GM23338 (cell line): ENCODE measurements at regions not wholly inside any gene's neighbourhood (a gene's known extent, or its start where the extent isn't known, plus 50 kb on each side); places are given as distances from the start of the nearest gene placed in this dataset.

Source experiments
- ATAC-seq: fragments of 200-7000 bp; cut with Tn5 transposase; 3 replicates; pipeline ENCODE4 v1.9.1; 2020
- DNase-seq: peaks from one replicate; pipeline ENCODE4 v3.0.0-alpha.2; 2015; ENCODE audit warnings: low spot score
- H2AFZ ChIP-seq: fragments of 200-600 bp; sonication (generic); 2 replicates; pipeline ENCODE4 v1.8.0; 2016; ENCODE audit warnings: antibody characterized with exemption, mild to moderate bottlenecking, moderate library complexity
- H3F3A ChIP-seq: fragments of 200-600 bp; sonication (generic); replicated peaks from 2 replicates; pipeline ENCODE4 v1.8.0; 2017; ENCODE audit warnings: antibody characterized with exemption, mixed run types, low read depth
- H3K27ac ChIP-seq: fragments of 200-600 bp; sonication (generic); 2 replicates; pipeline ENCODE4 v1.6.1; 2016; ENCODE audit warnings: low read depth
- H3K27me3 ChIP-seq: fragments of 200-600 bp; sonication (generic); 2 replicates; pipeline ENCODE4 v1.8.0; 2016; ENCODE audit warnings: mild to moderate bottlenecking, mixed run types, moderate library complexity; ENCODE audit not compliant: insufficient read depth
- H3K36me3 ChIP-seq: fragments of 200-600 bp; sonication (generic); 2 replicates; pipeline ENCODE4 v1.8.0; 2016; ENCODE audit warnings: mild to moderate bottlenecking; ENCODE audit not compliant: insufficient read depth
- H3K4me1 ChIP-seq: fragments of 200-600 bp; sonication (generic); 2 replicates; pipeline ENCODE4 v1.8.0; 2016; ENCODE audit warnings: mild to moderate bottlenecking, moderate library complexity; ENCODE audit not compliant: insufficient read depth
- H3K4me2 ChIP-seq: fragments of 200-600 bp; sonication (generic); 2 replicates; pipeline ENCODE4 v1.7.1; 2017; ENCODE audit warnings: mixed run types
- H3K4me3 ChIP-seq: fragments of 200-600 bp; sonication (generic); 2 replicates; pipeline ENCODE4 v1.6.1; 2016; ENCODE audit warnings: mixed run types
- H3K79me2 ChIP-seq: fragments of 200-600 bp; sonication (generic); replicated peaks from 2 replicates; pipeline ENCODE4 v1.8.0; 2017; ENCODE audit warnings: mild to moderate bottlenecking; ENCODE audit not compliant: insufficient read depth
- H3K9me2 ChIP-seq: fragments of 200-600 bp; sonication (generic); 2 replicates; pipeline ENCODE4 v1.8.0; 2017; ENCODE audit not compliant: insufficient read depth
- H4K20me1 ChIP-seq: fragments of 200-600 bp; sonication (generic); replicated peaks from 2 replicates; pipeline ENCODE4 v1.8.0; 2017; ENCODE audit warnings: mild to moderate bottlenecking; ENCODE audit not compliant: insufficient read depth
- H3K27ac Mint-ChIP-seq: 2 replicates; pipeline ENCODE4 v1.8.0; 2020; ENCODE audit warnings: inconsistent platforms, mild to moderate bottlenecking, moderate library complexity, mixed read lengths
- H3K27me3 Mint-ChIP-seq: 3 replicates; pipeline ENCODE4 v1.8.0; 2022; ENCODE audit warnings: low read depth, mild to moderate bottlenecking, moderate library complexity, mixed read lengths, inconsistent platforms; ENCODE audit not compliant: insufficient read depth, poor library complexity
- H3K36me3 Mint-ChIP-seq: 3 replicates; pipeline ENCODE4 v1.8.0; 2021; ENCODE audit warnings: low read depth, mild to moderate bottlenecking, inconsistent platforms, moderate library complexity, mixed read lengths
- H3K4me1 Mint-ChIP-seq: 3 replicates; pipeline ENCODE4 v1.8.0; 2020; ENCODE audit warnings: mild to moderate bottlenecking, inconsistent platforms, mixed read lengths
- H3K4me3 Mint-ChIP-seq: 3 replicates; pipeline ENCODE4 v1.8.0; 2021; ENCODE audit warnings: moderate library complexity, mild to moderate bottlenecking, inconsistent platforms, mixed read lengths
- H3K9me3 Mint-ChIP-seq: 3 replicates; pipeline ENCODE4 v1.8.0; 2020; ENCODE audit warnings: moderate library complexity, mild to moderate bottlenecking, inconsistent platforms, mixed read lengths
- CTCF ChIP-seq, 2 experiments: fragments of 200-600 bp in 1 of 2; sonication (generic) in 1 of 2; conservative IDR thresholded peaks; 2 replicates each; pipeline versions ENCODE4 v1.5.1 to v1.6.1; 2016 to 2017; ENCODE audit warnings: antibody characterized with exemption in 2 of 2, low read depth in 2 of 2, mild to moderate bottlenecking in 2 of 2, moderate library complexity in 1 of 2
- EZH2 ChIP-seq: fragments of 200-600 bp; sonication (generic); IDR thresholded peaks from one replicate; pipeline ENCODE4 v1.8.0; 2017; ENCODE audit warnings: antibody characterized with exemption, mild to moderate bottlenecking, low read depth; ENCODE audit not compliant: unreplicated experiment
- EZH2phosphoT487 ChIP-seq: fragments of 200-600 bp; sonication (generic); IDR thresholded peaks from one replicate; pipeline ENCODE4 v1.8.1; 2018; ENCODE audit warnings: antibody characterized with exemption; ENCODE audit not compliant: unreplicated experiment
- JUNB ChIP-seq: IDR thresholded peaks from one replicate; pipeline ENCODE4 v1.6.1; 2016; ENCODE audit warnings: antibody characterized with exemption; ENCODE audit not compliant: unreplicated experiment
- NANOG ChIP-seq: IDR thresholded peaks from 2 replicates; pipeline ENCODE4 v1.6.1; 2016; ENCODE audit warnings: antibody characterized with exemption, borderline replicate concordance
- STAT1 ChIP-seq: IDR thresholded peaks from one replicate; pipeline ENCODE4 v1.6.1; 2016; ENCODE audit warnings: antibody characterized with exemption; ENCODE audit not compliant: unreplicated experiment
- ZNF114 ChIP-seq: fragments of 250-450 bp; sonication (Bioruptor Pico); IDR thresholded peaks from 2 replicates; pipeline ENCODE4 v1.5.0; 2020; ENCODE audit warnings: mild to moderate bottlenecking, moderate library complexity
- ZNF462 ChIP-seq: fragments of 250-450 bp; sonication (Bioruptor Pico); IDR thresholded peaks from 2 replicates; pipeline ENCODE4 v1.5.0; 2020; ENCODE audit warnings: mild to moderate bottlenecking, moderate library complexity

GRCh38 chr1:4161366-4162006, 261.4 kb upstream of the C1orf174 start:
- H3F3A ChIP-seq, result no peaks in the 10 kb centered on the region
- TF ChIP-seq ZNF462 (CRISPR knock-in tag) (no peak), CTCF (conservative IDR thresholded peaks at IDR 0.05; ENCODE audit: low read depth in 2 of 2) (no peak), ZNF114 (CRISPR knock-in tag) (no peak)
- no peaks in the 10 kb centered on the region for H4K20me1 ChIP-seq
- H3K9me2 ChIP-seq, result no peaks in the 10 kb centered on the region
- H3K27me3 ChIP-seq, result no peaks in the 10 kb centered on the region
- peaks cover 6% of the 10 kb centered on the region; the same call in 1 of the 2 replicates for H3K36me3 ChIP-seq
- no peaks in the 10 kb centered on the region for H3K4me1 Mint-ChIP-seq
- no peak overlapping the region for H3K27ac Mint-ChIP-seq
- no peak overlapping the region for H3K27ac ChIP-seq
- H3K4me3 Mint-ChIP-seq, result no peak overlapping the region
- H3K4me2 ChIP-seq, result no peak overlapping the region
- peaks cover 93% of the 10 kb centered on the region for H3K9me3 Mint-ChIP-seq
- H3K36me3 Mint-ChIP-seq, result peaks cover 48% of the 10 kb centered on the region
- no peaks in the 10 kb centered on the region for H3K4me1 ChIP-seq
- no peak for ATAC-seq
- DNase-seq, result no peak
- H3K79me2 ChIP-seq, result no peaks in the 10 kb centered on the region
- no peak overlapping the region for H3K4me3 ChIP-seq
- H2AFZ ChIP-seq, result no peak overlapping the region
- H3K27me3 Mint-ChIP-seq, result peaks cover 5% of the 10 kb centered on the region

DNA sequence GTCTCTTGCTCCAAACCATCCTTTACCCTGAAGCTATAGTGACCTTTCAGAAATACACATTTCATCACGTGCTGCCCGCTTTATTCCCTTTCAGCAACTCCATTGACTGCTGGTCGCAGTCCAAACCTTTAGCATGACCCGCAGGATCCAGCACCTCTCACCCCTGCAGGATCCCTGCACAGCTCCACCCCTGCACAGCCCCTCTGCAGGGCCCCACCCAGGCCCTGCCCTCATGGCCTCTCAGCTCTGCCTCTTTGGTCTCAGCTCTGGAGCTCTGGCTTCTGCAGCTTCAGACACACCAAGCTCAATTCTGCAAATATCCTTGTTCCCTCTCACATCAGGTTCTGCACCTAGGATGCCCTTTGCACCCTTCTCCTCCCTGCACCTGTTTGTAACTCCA, 264.9 kb upstream of the C1orf174 start:
- no peak overlapping the region for H3K4me3 Mint-ChIP-seq
- no peaks in the 10 kb centered on the region for H3K79me2 ChIP-seq
- no peaks in the 10 kb centered on the region for H4K20me1 ChIP-seq
- H3K36me3 Mint-ChIP-seq, result peaks cover 34% of the 10 kb centered on the region
- no peaks in the 10 kb centered on the region for H3K27me3 ChIP-seq
- no peaks in the 10 kb centered on the region for H3F3A ChIP-seq
- ATAC-seq, result no peak
- H3K27ac Mint-ChIP-seq, result no peak overlapping the region
- H3K9me2 ChIP-seq, result no peaks in the 10 kb centered on the region
- no peak overlapping the region for H3K4me3 ChIP-seq
- peaks cover 93% of the 10 kb centered on the region for H3K9me3 Mint-ChIP-seq
- H3K27ac ChIP-seq, result no peak overlapping the region
- H3K4me2 ChIP-seq, result no peak overlapping the region
- H3K36me3 ChIP-seq, result peaks cover 4% of the 10 kb centered on the region; the same call in 1 of the 2 replicates
- peaks cover 10% of the 10 kb centered on the region for H3K27me3 Mint-ChIP-seq
- H2AFZ ChIP-seq, result no peak overlapping the region
- DNase-seq, result no peak
- no peaks in the 10 kb centered on the region for H3K4me1 ChIP-seq
- H3K4me1 Mint-ChIP-seq, result no peaks in the 10 kb centered on the region
- no peak for TF ChIP-seq EZH2phosphoT487
- no peak for TF ChIP-seq CTCF (conservative IDR thresholded peaks at IDR 0.05; ENCODE audit: low read depth in 2 of 2)
- no peak for TF ChIP-seq JUNB
- TF ChIP-seq EZH2, result no peak
- no peak for TF ChIP-seq ZNF114 (CRISPR knock-in tag)
- no peak for TF ChIP-seq STAT1
- no peak for TF ChIP-seq NANOG
